K562 (cell line): ENCODE measurements at regions not wholly inside any gene's neighbourhood (a gene's known extent, or its start where the extent isn't known, plus 50 kb on each side); places are given as distances from the start of the nearest gene placed in this dataset.

Experiments
- ATAC-seq: fragments of 200-7000 bp; cut with Tn5 transposase; 3 replicates; pipeline ENCODE4 v1.9.1; 2020; ENCODE audit warnings: moderate library complexity
- BruUV-seq: library from RNA; stranded (reverse); fragments of 400-500 nt; replicated peaks from 2 replicates; lab custom pipeline; 2021; lab: Mats Ljungman, UMichigan
- CTCF ChIA-PET: fragments of 300-600 bp; formaldehyde crosslinking; extraction: SDS; loops from one replicate; lab custom pipeline; 2021; ENCODE audit warnings: low intra/inter-chr PET ratio; lab: Yijun Ruan, JAX
- POLR2A ChIA-PET: fragments of 300-600, 350-650 bp; sonication (Branson Sonifier 250); formaldehyde crosslinking; extraction: SDS; loops from one replicate; lab custom pipeline; 2021; ENCODE audit warnings: antibody characterized with exemption, inconsistent platforms; lab: Yijun Ruan, JAX
- DNase-seq, 4 experiments: peaks; one replicate each; pipeline versions ENCODE4 v3.0.0 to v3.0.0-alpha.2; 2011 to 2018; ENCODE audit warnings: low spot score in 3 of 4, mixed read lengths in 3 of 4; ENCODE audit errors: extremely low read depth in 1 of 4
- FAIRE-seq: peaks from 2 replicates; lab custom pipeline; 2011; peaks lifted over from hg19 to GRCh38; lab: Jason Lieb, UNC
- H2AFZ ChIP-seq: 2 replicates; pipeline ENCODE4 v1.6.0; 2011; ENCODE audit warnings: low read depth, low read length, control low read depth, inconsistent platforms
- H3K27ac ChIP-seq: fragments of 200-600 bp; 3 replicates; pipeline ENCODE4 v1.8.0; 2011; ENCODE audit warnings: low read depth, mild to moderate bottlenecking, control low read depth, inconsistent platforms, low read length, moderate library complexity, mixed read lengths; ENCODE audit errors: extremely low read depth
- H3K27me3 ChIP-seq, 2 experiments: fragments of 300-600 bp in 1 of 2; 2 replicates in 1 of 2; 3 replicates in 1 of 2; pipeline versions ENCODE4 v1.6.0 to v1.8.0; 2011; ENCODE audit warnings: inconsistent platforms in 2 of 2, low read length in 2 of 2, mild to moderate bottlenecking in 1 of 2, mixed read lengths in 1 of 2, moderate library complexity in 1 of 2; ENCODE audit not compliant: control insufficient read depth in 2 of 2, insufficient read depth in 2 of 2
- H3K36me3 ChIP-seq: fragments of 300-600 bp; 3 replicates; pipeline ENCODE4 v1.8.0; 2011; ENCODE audit warnings: mild to moderate bottlenecking, low read length, inconsistent platforms; ENCODE audit not compliant: control insufficient read depth, insufficient read depth
- H3K4me1 ChIP-seq, 2 experiments: fragments of 200-600 bp in 1 of 2; replicated peaks in 1 of 2; 2 replicates in 1 of 2; 3 replicates in 1 of 2; pipeline versions ENCODE4 v1.5.1 to v1.8.0; 2011; ENCODE audit warnings: inconsistent platforms in 2 of 2, low read length in 2 of 2, mild to moderate bottlenecking in 1 of 2, mixed read lengths in 1 of 2, moderate library complexity in 1 of 2; ENCODE audit not compliant: control insufficient read depth in 2 of 2, insufficient read depth in 2 of 2
- H3K4me2 ChIP-seq: 2 replicates; pipeline ENCODE4 v1.6.1; 2011; ENCODE audit warnings: low read length, control low read depth, inconsistent platforms, mixed read lengths; ENCODE audit not compliant: insufficient read depth
- H3K4me3 ChIP-seq: fragments of 200-600 bp; sonication (generic), shearing (Covaris generic); 2 replicates; pipeline ENCODE4 v1.5.1; 2016; ENCODE audit warnings: control low read depth, inconsistent platforms
- H3K79me2 ChIP-seq: fragments of 200-600 bp; 3 replicates; pipeline ENCODE4 v1.8.0; 2011; ENCODE audit warnings: low read length, inconsistent platforms; ENCODE audit not compliant: control insufficient read depth, insufficient read depth
- H3K9ac ChIP-seq, 2 experiments: 2 replicates each; pipeline versions ENCODE4 v1.6.0 to v1.6.1; 2011; ENCODE audit warnings: low read depth in 2 of 2, low read length in 2 of 2, control low read depth in 1 of 2, inconsistent platforms in 1 of 2, mild to moderate bottlenecking in 1 of 2, mixed read lengths in 1 of 2; ENCODE audit not compliant: insufficient read depth in 1 of 2
- H3K9me1 ChIP-seq: one replicate; pipeline ENCODE4 v1.6.0; 2011; ENCODE audit warnings: inconsistent platforms, mild to moderate bottlenecking, low read length, moderate library complexity; ENCODE audit not compliant: control insufficient read depth, insufficient read depth
- H3K9me3 ChIP-seq: replicated peaks from 2 replicates; pipeline ENCODE4 v1.5.1; 2011; ENCODE audit warnings: low read depth, low read length, inconsistent platforms; ENCODE audit not compliant: control insufficient read depth, insufficient read depth
- H4K20me1 ChIP-seq: replicated peaks from 2 replicates; pipeline ENCODE4 v1.6.1; 2011; ENCODE audit warnings: low read length, inconsistent platforms, mixed read lengths; ENCODE audit not compliant: control insufficient read depth, insufficient read depth
- ARID4B ChIP-seq: sonication (generic); formaldehyde crosslinking; IDR thresholded peaks from 2 replicates; pipeline ENCODE4 v1.8.0; 2022; ENCODE audit warnings: mild to moderate bottlenecking, missing genetic modification reagents
- GTF2F1 ChIP-seq: IDR thresholded peaks from 2 replicates; pipeline ENCODE4 v1.6.1; 2011; ENCODE audit warnings: low read depth, low read length, improper control_type of control experiment
- NUFIP1 ChIP-seq: fragments of 450-650 bp; IDR thresholded peaks from 2 replicates; pipeline ENCODE4 v1.6.1; 2018; ENCODE audit not compliant: partially characterized antibody
- PHTF2 ChIP-seq: fragments of 250-450 bp; sonication (Bioruptor Pico); IDR thresholded peaks from 2 replicates; pipeline ENCODE4 v1.5.0; 2021; ENCODE audit warnings: mild to moderate bottlenecking
- RBM34 ChIP-seq: fragments of 200-400 bp; formaldehyde crosslinking; IDR thresholded peaks from 2 replicates; pipeline ENCODE4 v1.6.1; 2018; ENCODE audit warnings: low read length, borderline replicate concordance; ENCODE audit not compliant: insufficient read depth
- SPI1 ChIP-seq: IDR thresholded peaks from 2 replicates; pipeline ENCODE4 v1.6.1; 2011; ENCODE audit warnings: low read depth, low read length, control low read depth, borderline replicate concordance
- TARDBP ChIP-seq: fragments of 450-650 bp; IDR thresholded peaks from 2 replicates; pipeline ENCODE4 v1.6.1; 2016
- ZBTB49 ChIP-seq: sonication (generic); formaldehyde crosslinking; IDR thresholded peaks from 2 replicates; pipeline ENCODE4 v1.8.0; 2022; ENCODE audit warnings: missing genetic modification reagents, mild to moderate bottlenecking, borderline replicate concordance
- ZNF174 ChIP-seq: fragments of 250-450 bp; sonication (Bioruptor Pico); IDR thresholded peaks from 2 replicates; pipeline ENCODE4 v1.4.0; 2020; ENCODE audit warnings: mild to moderate bottlenecking
- ZNF384 ChIP-seq: IDR thresholded peaks from 2 replicates; pipeline ENCODE4 v1.6.1; 2012; ENCODE audit warnings: low read depth, low read length, improper control_type of control experiment
- ZNF518B ChIP-seq: fragments of 250-450 bp; sonication (Bioruptor Pico); IDR thresholded peaks from 2 replicates; pipeline ENCODE4 v1.5.0; 2021; ENCODE audit warnings: mild to moderate bottlenecking, moderate library complexity
- WGBS: fragments of 100-300 bp; shearing (Covaris generic); methylation state at CpG from one replicate; pipeline ENCODE4 v1.1.6; 2016; ENCODE audit warnings: low coverage, mixed read lengths; ENCODE audit not compliant: insufficient coverage; ENCODE audit errors: missing lambda C conversion rate; 5-methylcytosine and 5-hydroxymethylcytosine counted together
- in situ Hi-C: fragments of 300-500 bp; cut with MboI; formaldehyde crosslinking; loops from 4 replicates; pipeline ENCODE4 v1.15.0; 2018; ENCODE audit warnings: inconsistent platforms, mixed read lengths
- intact Hi-C: fragments of 100-400 bp; cut with micrococcal nuclease; formaldehyde crosslinking; loops from 2 replicates; pipeline ENCODE4 v1.14.2; 2022

- no peak for TF ChIP-seq ZNF518B (CRISPR knock-in tag)
- no peak for TF ChIP-seq PHTF2 (CRISPR knock-in tag)
- no peak for TF ChIP-seq ZNF174 (CRISPR knock-in tag)
- TF ChIP-seq NUFIP1: no peak
- no peak for TF ChIP-seq SPI1
- no peak for TF ChIP-seq GTF2F1
- no peak for TF ChIP-seq ZNF384
- no peak for TF ChIP-seq TARDBP
- TF ChIP-seq RBM34: no peak
These were observed 170.9 kb downstream of the ICE1 start (continued) for GRCh38 chr5:5593391-5593790.

- FAIRE-seq (no peak), DNase-seq (no peak), ATAC-seq (no peak)
- Histone ChIP-seq H3K27me3 (peaks cover 0 to 21% of the 10 kb centered on the region in 2 experiments; a peak in 2 of 5 replicates), H3K4me2 (no peak overlapping the region), H3K79me2 (no peaks in the 10 kb centered on the region), H2AFZ (no peak overlapping the region), H3K9me3 (no peaks in the 10 kb centered on the region), H3K36me3 (no peaks in the 10 kb centered on the region), H3K9ac (no peak overlapping the region), H3K27ac (no peak overlapping the region), H4K20me1 (no peaks in the 10 kb centered on the region), H3K4me1 (no peaks in the 10 kb centered on the region; a peak in 1 of 5 replicates), H3K4me3 (no peak overlapping the region), H3K9me1 (no peaks in the 10 kb centered on the region)
- in situ Hi-C loops: no loop called here
- no TSS peak for BruUV-seq
- WGBS: 10% methylated on average over 5 of the region's 5 CpGs
- intact Hi-C loops: no loop called here
- ChIA-PET POLR2A (interaction anchor here (0.6 to 0.7 kb wide), 2 partner anchors 9 to 37 kb away, joined by 3 read pairs; no protein-coding TSS in a partner anchor), CTCF (interaction anchor here (0.6 kb wide), 1 partner anchor 877 kb away, joined by 3 read pairs; no protein-coding TSS in a partner anchor)
- TF ChIP-seq ZBTB49 (CRISPR knock-in tag) (no peak), ARID4B (CRISPR knock-in tag) (no peak)
These were observed 170.1 kb downstream of the ICE1 start for GRCh38 chr5:5592541-5592940.
